Breast epithelium (tissue), 3 donors: ENCODE measurements at regions not wholly inside any gene's neighbourhood (a gene's known extent, or its start where the extent isn't known, plus 50 kb on each side); places are given as distances from the start of the nearest gene placed in this dataset.

Experiments
- POLR2A ChIP-seq: fragments of 450-650 bp; IDR thresholded peaks from one replicate; pipeline ENCODE4 v1.6.1; 2016; ENCODE audit warnings: antibody characterized with exemption, mild to moderate bottlenecking, moderate library complexity
- TF ChIP-seq, protein P1 (sequence below), 3 donors: fragments of 450-650 bp; IDR thresholded peaks; one replicate each; pipeline ENCODE4 v1.5.1; 2016 to 2017; ENCODE audit warnings: antibody characterized with exemption in 3 of 3, mild to moderate bottlenecking in 3 of 3, moderate library complexity in 3 of 3

DNA sequence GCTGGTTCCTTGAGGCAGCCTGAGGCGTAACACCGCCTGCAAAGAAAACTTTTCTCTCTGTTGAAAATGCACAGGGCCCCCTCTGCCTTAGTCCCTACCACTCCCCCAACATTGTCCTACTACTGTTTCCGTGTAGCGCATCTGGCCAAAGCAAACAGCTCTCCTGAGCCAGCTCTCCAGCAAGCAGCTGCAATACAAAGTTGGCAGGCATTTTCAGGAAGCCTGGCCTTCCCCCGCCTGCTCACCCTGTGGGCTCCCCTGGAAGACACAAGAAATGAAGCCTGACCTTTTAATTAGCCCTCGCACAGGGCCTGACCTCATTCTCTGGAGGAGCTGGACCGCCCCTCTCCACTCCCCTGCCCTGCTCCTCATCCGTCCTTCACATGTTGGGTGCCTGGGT, 66.7 kb downstream of the SOX9 start:
- no peak for TF ChIP-seq POLR2A
- TF ChIP-seq, protein P1, sequence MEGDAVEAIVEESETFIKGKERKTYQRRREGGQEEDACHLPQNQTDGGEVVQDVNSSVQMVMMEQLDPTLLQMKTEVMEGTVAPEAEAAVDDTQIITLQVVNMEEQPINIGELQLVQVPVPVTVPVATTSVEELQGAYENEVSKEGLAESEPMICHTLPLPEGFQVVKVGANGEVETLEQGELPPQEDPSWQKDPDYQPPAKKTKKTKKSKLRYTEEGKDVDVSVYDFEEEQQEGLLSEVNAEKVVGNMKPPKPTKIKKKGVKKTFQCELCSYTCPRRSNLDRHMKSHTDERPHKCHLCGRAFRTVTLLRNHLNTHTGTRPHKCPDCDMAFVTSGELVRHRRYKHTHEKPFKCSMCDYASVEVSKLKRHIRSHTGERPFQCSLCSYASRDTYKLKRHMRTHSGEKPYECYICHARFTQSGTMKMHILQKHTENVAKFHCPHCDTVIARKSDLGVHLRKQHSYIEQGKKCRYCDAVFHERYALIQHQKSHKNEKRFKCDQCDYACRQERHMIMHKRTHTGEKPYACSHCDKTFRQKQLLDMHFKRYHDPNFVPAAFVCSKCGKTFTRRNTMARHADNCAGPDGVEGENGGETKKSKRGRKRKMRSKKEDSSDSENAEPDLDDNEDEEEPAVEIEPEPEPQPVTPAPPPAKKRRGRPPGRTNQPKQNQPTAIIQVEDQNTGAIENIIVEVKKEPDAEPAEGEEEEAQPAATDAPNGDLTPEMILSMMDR (IDR thresholded peaks at IDR 0.05) = no peak
